ENCODE measurements at regions not wholly inside any gene's neighbourhood (a gene's known extent, or its start where the extent isn't known, plus 50 kb on each side); places are given as distances from the start of the nearest gene placed in this dataset.

DNA sequence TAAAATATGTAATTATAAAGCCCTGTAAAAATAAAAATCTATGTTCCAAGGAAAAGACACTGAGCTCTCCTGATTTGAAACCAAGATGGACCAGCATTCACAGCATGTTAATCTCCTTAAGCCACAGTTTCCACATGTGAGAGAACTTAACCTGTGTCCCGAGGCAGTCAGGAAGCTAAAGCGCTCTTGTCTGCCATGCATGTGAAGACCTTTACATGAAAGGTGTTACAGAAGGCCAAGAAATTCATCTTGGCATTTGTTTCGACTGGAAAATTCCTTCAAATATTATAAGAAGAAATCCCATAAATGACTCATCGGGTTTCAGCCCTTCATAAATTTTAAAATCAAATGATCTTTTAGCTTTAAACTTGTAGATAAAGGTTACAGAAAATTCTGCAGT lies 328.6 kb downstream of the CDH2 start:
- H3K4me3 ChIP-seq (replicated peaks; ENCODE audit: insufficient read depth, low read length), result no peak overlapping the region
- TF ChIP-seq CTCF (IDR thresholded peaks at IDR 0.05; ENCODE audit: insufficient read depth, low read length), result no peak
- no peak for TF ChIP-seq POLR2AphosphoS5 (IDR thresholded peaks at IDR 0.05; ENCODE audit: low read depth)
- TF ChIP-seq GABPA (IDR thresholded peaks at IDR 0.05; ENCODE audit: low read depth), result no peak
- TF ChIP-seq REST (IDR thresholded peaks at IDR 0.05; ENCODE audit: insufficient replicate concordance, low read depth), result no peak
- TF ChIP-seq SPI1 (IDR thresholded peaks at IDR 0.05; ENCODE audit: borderline replicate concordance, low read depth), result no peak

DNA sequence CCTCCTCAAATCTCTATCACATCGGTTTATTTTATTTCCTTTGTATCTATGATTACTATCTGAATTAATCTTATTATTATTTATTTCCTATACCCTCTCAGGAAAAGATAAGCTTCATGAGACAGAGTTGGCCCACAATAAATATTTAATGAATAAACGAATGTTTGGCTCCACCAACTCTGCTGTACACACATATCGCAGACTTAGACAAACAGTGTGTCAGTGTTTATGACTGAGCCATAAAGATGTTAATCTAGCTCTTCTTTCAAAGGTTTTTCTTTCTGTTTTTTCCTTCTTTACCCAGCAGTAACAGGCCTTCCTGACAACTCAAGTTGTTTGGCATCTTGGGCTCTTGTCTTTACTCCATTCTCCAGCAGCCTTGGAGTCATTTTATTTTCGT lies 329.5 kb downstream of the CDH2 start:
- H3K27ac ChIP-seq (replicated peaks), result no peak overlapping the region
- H3K27me3 ChIP-seq (ENCODE audit: insufficient read depth, poor library complexity, severe bottlenecking), result no peaks in the 10 kb centered on the region
- no peak overlapping the region for H3K4me3 ChIP-seq (replicated peaks; ENCODE audit: insufficient read depth, low read length)
- no peak for DNase-seq (ENCODE audit: low read depth in 1 of 2, low spot score in 1 of 2)
- TF ChIP-seq REST (IDR thresholded peaks at IDR 0.05; ENCODE audit: insufficient replicate concordance, low read depth) (no peak), CTCF (IDR thresholded peaks at IDR 0.05; ENCODE audit: insufficient read depth, low read length) (no peak), POLR2AphosphoS5 (IDR thresholded peaks at IDR 0.05; ENCODE audit: low read depth) (no peak), GABPA (IDR thresholded peaks at IDR 0.05; ENCODE audit: low read depth) (no peak), SPI1 (IDR thresholded peaks at IDR 0.05; ENCODE audit: borderline replicate concordance, low read depth) (no peak)

More for the DNA sequence above, 328.6 kb downstream of the CDH2 start:
- no peaks in the 10 kb centered on the region for H3K27me3 ChIP-seq (ENCODE audit: insufficient read depth, poor library complexity, severe bottlenecking)
- no peak overlapping the region for H3K27ac ChIP-seq (replicated peaks)
- no peak for DNase-seq (ENCODE audit: low read depth in 1 of 2, low spot score in 1 of 2)

GRCh38 chr18:27845897-27846296 lies 331.0 kb downstream of the CDH2 start:
- Histone ChIP-seq H3K4me3 (replicated peaks; ENCODE audit: insufficient read depth, low read length) (no peak overlapping the region), H3K27ac (replicated peaks) (no peak overlapping the region), H3K27me3 (ENCODE audit: insufficient read depth, poor library complexity, severe bottlenecking) (peaks cover 2% of the 10 kb centered on the region)
- TF ChIP-seq CTCF (IDR thresholded peaks at IDR 0.05; ENCODE audit: insufficient read depth, low read length), result no peak
- TF ChIP-seq SPI1 (IDR thresholded peaks at IDR 0.05; ENCODE audit: borderline replicate concordance, low read depth), result no peak
- no peak for TF ChIP-seq REST (IDR thresholded peaks at IDR 0.05; ENCODE audit: insufficient replicate concordance, low read depth)
- no peak for TF ChIP-seq POLR2AphosphoS5 (IDR thresholded peaks at IDR 0.05; ENCODE audit: low read depth)
- TF ChIP-seq GABPA (IDR thresholded peaks at IDR 0.05; ENCODE audit: low read depth), result no peak
- no peak for DNase-seq (ENCODE audit: low read depth in 1 of 2, low spot score in 1 of 2)

Measured in HL-60 (cell line).